GM23338 (cell line): ENCODE measurements at regions not wholly inside any gene's neighbourhood (a gene's known extent, or its start where the extent isn't known, plus 50 kb on each side); places are given as distances from the start of the nearest gene placed in this dataset.

Experiments
- ATAC-seq: fragments of 200-7000 bp; cut with Tn5 transposase; 3 replicates; pipeline ENCODE4 v1.9.1; 2020
- DNase-seq: peaks from one replicate; pipeline ENCODE4 v3.0.0-alpha.2; 2015; ENCODE audit warnings: low spot score
- H2AFZ ChIP-seq: fragments of 200-600 bp; sonication (generic); 2 replicates; pipeline ENCODE4 v1.8.0; 2016; ENCODE audit warnings: antibody characterized with exemption, mild to moderate bottlenecking, moderate library complexity
- H3F3A ChIP-seq: fragments of 200-600 bp; sonication (generic); replicated peaks from 2 replicates; pipeline ENCODE4 v1.8.0; 2017; ENCODE audit warnings: antibody characterized with exemption, mixed run types, low read depth
- H3K27ac ChIP-seq: fragments of 200-600 bp; sonication (generic); 2 replicates; pipeline ENCODE4 v1.6.1; 2016; ENCODE audit warnings: low read depth
- H3K27me3 ChIP-seq: fragments of 200-600 bp; sonication (generic); 2 replicates; pipeline ENCODE4 v1.8.0; 2016; ENCODE audit warnings: mild to moderate bottlenecking, mixed run types, moderate library complexity; ENCODE audit not compliant: insufficient read depth
- H3K36me3 ChIP-seq: fragments of 200-600 bp; sonication (generic); 2 replicates; pipeline ENCODE4 v1.8.0; 2016; ENCODE audit warnings: mild to moderate bottlenecking; ENCODE audit not compliant: insufficient read depth
- H3K4me1 ChIP-seq: fragments of 200-600 bp; sonication (generic); 2 replicates; pipeline ENCODE4 v1.8.0; 2016; ENCODE audit warnings: mild to moderate bottlenecking, moderate library complexity; ENCODE audit not compliant: insufficient read depth
- H3K4me2 ChIP-seq: fragments of 200-600 bp; sonication (generic); 2 replicates; pipeline ENCODE4 v1.7.1; 2017; ENCODE audit warnings: mixed run types
- H3K4me3 ChIP-seq: fragments of 200-600 bp; sonication (generic); 2 replicates; pipeline ENCODE4 v1.6.1; 2016; ENCODE audit warnings: mixed run types
- H3K79me2 ChIP-seq: fragments of 200-600 bp; sonication (generic); replicated peaks from 2 replicates; pipeline ENCODE4 v1.8.0; 2017; ENCODE audit warnings: mild to moderate bottlenecking; ENCODE audit not compliant: insufficient read depth
- H3K9me2 ChIP-seq: fragments of 200-600 bp; sonication (generic); 2 replicates; pipeline ENCODE4 v1.8.0; 2017; ENCODE audit not compliant: insufficient read depth
- H4K20me1 ChIP-seq: fragments of 200-600 bp; sonication (generic); replicated peaks from 2 replicates; pipeline ENCODE4 v1.8.0; 2017; ENCODE audit warnings: mild to moderate bottlenecking; ENCODE audit not compliant: insufficient read depth
- H3K27ac Mint-ChIP-seq: 2 replicates; pipeline ENCODE4 v1.8.0; 2020; ENCODE audit warnings: inconsistent platforms, mild to moderate bottlenecking, moderate library complexity, mixed read lengths
- H3K27me3 Mint-ChIP-seq: 3 replicates; pipeline ENCODE4 v1.8.0; 2022; ENCODE audit warnings: low read depth, mild to moderate bottlenecking, moderate library complexity, mixed read lengths, inconsistent platforms; ENCODE audit not compliant: insufficient read depth, poor library complexity
- H3K36me3 Mint-ChIP-seq: 3 replicates; pipeline ENCODE4 v1.8.0; 2021; ENCODE audit warnings: low read depth, mild to moderate bottlenecking, inconsistent platforms, moderate library complexity, mixed read lengths
- H3K4me1 Mint-ChIP-seq: 3 replicates; pipeline ENCODE4 v1.8.0; 2020; ENCODE audit warnings: mild to moderate bottlenecking, inconsistent platforms, mixed read lengths
- H3K4me3 Mint-ChIP-seq: 3 replicates; pipeline ENCODE4 v1.8.0; 2021; ENCODE audit warnings: moderate library complexity, mild to moderate bottlenecking, inconsistent platforms, mixed read lengths
- H3K9me3 Mint-ChIP-seq: 3 replicates; pipeline ENCODE4 v1.8.0; 2020; ENCODE audit warnings: moderate library complexity, mild to moderate bottlenecking, inconsistent platforms, mixed read lengths
- CREB1 ChIP-seq: fragments of 250-450 bp; sonication (Bioruptor Pico); IDR thresholded peaks from 2 replicates; pipeline ENCODE4 v1.5.0; 2020; ENCODE audit warnings: low read depth, mild to moderate bottlenecking, moderate library complexity
- ETS1 ChIP-seq: IDR thresholded peaks from 2 replicates; pipeline ENCODE4 v1.6.1; 2016; ENCODE audit warnings: antibody characterized with exemption
- EZH2 ChIP-seq: fragments of 200-600 bp; sonication (generic); IDR thresholded peaks from one replicate; pipeline ENCODE4 v1.8.0; 2017; ENCODE audit warnings: antibody characterized with exemption, mild to moderate bottlenecking, low read depth; ENCODE audit not compliant: unreplicated experiment
- EZH2phosphoT487 ChIP-seq: fragments of 200-600 bp; sonication (generic); IDR thresholded peaks from one replicate; pipeline ENCODE4 v1.8.1; 2018; ENCODE audit warnings: antibody characterized with exemption; ENCODE audit not compliant: unreplicated experiment
- JUNB ChIP-seq: IDR thresholded peaks from one replicate; pipeline ENCODE4 v1.6.1; 2016; ENCODE audit warnings: antibody characterized with exemption; ENCODE audit not compliant: unreplicated experiment
- NANOG ChIP-seq: IDR thresholded peaks from 2 replicates; pipeline ENCODE4 v1.6.1; 2016; ENCODE audit warnings: antibody characterized with exemption, borderline replicate concordance
- POLR2AphosphoS5 ChIP-seq: IDR thresholded peaks from 2 replicates; pipeline ENCODE4 v1.6.1; 2016; ENCODE audit warnings: antibody characterized with exemption, low read depth
- STAT1 ChIP-seq: IDR thresholded peaks from one replicate; pipeline ENCODE4 v1.6.1; 2016; ENCODE audit warnings: antibody characterized with exemption; ENCODE audit not compliant: unreplicated experiment
- ZNF114 ChIP-seq: fragments of 250-450 bp; sonication (Bioruptor Pico); IDR thresholded peaks from 2 replicates; pipeline ENCODE4 v1.5.0; 2020; ENCODE audit warnings: mild to moderate bottlenecking, moderate library complexity
- ZNF331 ChIP-seq: fragments of 250-450 bp; sonication (Bioruptor Pico); IDR thresholded peaks from 2 replicates; pipeline ENCODE4 v1.5.0; 2020; ENCODE audit warnings: low read depth, mild to moderate bottlenecking, moderate library complexity
- ZNF462 ChIP-seq: fragments of 250-450 bp; sonication (Bioruptor Pico); IDR thresholded peaks from 2 replicates; pipeline ENCODE4 v1.5.0; 2020; ENCODE audit warnings: mild to moderate bottlenecking, moderate library complexity
- TF ChIP-seq, protein P1 (sequence below), 2 experiments: fragments of 200-600 bp in 1 of 2; sonication (generic) in 1 of 2; conservative IDR thresholded peaks; 2 replicates each; pipeline versions ENCODE4 v1.5.1 to v1.6.1; 2016 to 2017; ENCODE audit warnings: antibody characterized with exemption in 2 of 2, low read depth in 2 of 2, mild to moderate bottlenecking in 2 of 2, moderate library complexity in 1 of 2
- TF ChIP-seq, protein P2 (sequence below): IDR thresholded peaks from one replicate; pipeline ENCODE4 v1.6.1; 2018; ENCODE audit warnings: antibody characterized with exemption; ENCODE audit not compliant: unreplicated experiment

DNA sequence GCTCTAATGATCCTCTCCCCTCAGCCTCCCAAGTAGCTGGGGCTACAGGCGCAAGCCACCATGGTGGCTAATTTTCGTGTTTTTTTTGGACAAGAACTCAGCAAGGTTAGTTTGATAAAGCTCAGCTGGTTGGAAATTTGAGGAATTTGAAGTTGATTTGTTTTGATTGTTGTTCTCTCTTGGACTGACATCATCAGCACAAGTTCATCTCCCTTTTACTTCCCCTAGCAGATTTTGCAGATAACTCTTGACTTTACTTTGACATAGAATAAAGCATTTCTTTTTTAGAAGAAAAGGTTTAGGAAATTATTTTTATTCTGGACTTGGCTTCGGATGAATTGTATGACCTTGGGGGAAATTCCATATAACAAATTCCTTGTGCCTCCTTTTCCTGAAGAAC is 74.9 kb upstream of the DLX2 start:
- no peak overlapping the region for H3K27ac Mint-ChIP-seq
- H4K20me1 ChIP-seq: no peaks in the 10 kb centered on the region
- peaks cover 21% of the 10 kb centered on the region for H3K4me1 ChIP-seq
- H2AFZ ChIP-seq: no peak overlapping the region
- H3K9me3 Mint-ChIP-seq: peaks cover 8% of the 10 kb centered on the region; the same call in 2 of the 3 replicates
- H3K4me3 Mint-ChIP-seq: no peak overlapping the region
- no peaks in the 10 kb centered on the region for H3K9me2 ChIP-seq
- DNase-seq (no peak), ATAC-seq (no peak)
- TF ChIP-seq JUNB (no peak), CREB1 (no peak), POLR2AphosphoS5 (no peak), ZNF331 (CRISPR knock-in tag) (no peak), ETS1 (no peak), STAT1 (no peak), ZNF462 (CRISPR knock-in tag) (no peak), EZH2phosphoT487 (no peak), NANOG (no peak), ZNF114 (CRISPR knock-in tag) (no peak), EZH2 (no peak)
- TF ChIP-seq, protein P1, sequence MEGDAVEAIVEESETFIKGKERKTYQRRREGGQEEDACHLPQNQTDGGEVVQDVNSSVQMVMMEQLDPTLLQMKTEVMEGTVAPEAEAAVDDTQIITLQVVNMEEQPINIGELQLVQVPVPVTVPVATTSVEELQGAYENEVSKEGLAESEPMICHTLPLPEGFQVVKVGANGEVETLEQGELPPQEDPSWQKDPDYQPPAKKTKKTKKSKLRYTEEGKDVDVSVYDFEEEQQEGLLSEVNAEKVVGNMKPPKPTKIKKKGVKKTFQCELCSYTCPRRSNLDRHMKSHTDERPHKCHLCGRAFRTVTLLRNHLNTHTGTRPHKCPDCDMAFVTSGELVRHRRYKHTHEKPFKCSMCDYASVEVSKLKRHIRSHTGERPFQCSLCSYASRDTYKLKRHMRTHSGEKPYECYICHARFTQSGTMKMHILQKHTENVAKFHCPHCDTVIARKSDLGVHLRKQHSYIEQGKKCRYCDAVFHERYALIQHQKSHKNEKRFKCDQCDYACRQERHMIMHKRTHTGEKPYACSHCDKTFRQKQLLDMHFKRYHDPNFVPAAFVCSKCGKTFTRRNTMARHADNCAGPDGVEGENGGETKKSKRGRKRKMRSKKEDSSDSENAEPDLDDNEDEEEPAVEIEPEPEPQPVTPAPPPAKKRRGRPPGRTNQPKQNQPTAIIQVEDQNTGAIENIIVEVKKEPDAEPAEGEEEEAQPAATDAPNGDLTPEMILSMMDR (conservative IDR thresholded peaks at IDR 0.05; ENCODE audit: low read depth in 2 of 2): no peak
- TF ChIP-seq, protein P2, sequence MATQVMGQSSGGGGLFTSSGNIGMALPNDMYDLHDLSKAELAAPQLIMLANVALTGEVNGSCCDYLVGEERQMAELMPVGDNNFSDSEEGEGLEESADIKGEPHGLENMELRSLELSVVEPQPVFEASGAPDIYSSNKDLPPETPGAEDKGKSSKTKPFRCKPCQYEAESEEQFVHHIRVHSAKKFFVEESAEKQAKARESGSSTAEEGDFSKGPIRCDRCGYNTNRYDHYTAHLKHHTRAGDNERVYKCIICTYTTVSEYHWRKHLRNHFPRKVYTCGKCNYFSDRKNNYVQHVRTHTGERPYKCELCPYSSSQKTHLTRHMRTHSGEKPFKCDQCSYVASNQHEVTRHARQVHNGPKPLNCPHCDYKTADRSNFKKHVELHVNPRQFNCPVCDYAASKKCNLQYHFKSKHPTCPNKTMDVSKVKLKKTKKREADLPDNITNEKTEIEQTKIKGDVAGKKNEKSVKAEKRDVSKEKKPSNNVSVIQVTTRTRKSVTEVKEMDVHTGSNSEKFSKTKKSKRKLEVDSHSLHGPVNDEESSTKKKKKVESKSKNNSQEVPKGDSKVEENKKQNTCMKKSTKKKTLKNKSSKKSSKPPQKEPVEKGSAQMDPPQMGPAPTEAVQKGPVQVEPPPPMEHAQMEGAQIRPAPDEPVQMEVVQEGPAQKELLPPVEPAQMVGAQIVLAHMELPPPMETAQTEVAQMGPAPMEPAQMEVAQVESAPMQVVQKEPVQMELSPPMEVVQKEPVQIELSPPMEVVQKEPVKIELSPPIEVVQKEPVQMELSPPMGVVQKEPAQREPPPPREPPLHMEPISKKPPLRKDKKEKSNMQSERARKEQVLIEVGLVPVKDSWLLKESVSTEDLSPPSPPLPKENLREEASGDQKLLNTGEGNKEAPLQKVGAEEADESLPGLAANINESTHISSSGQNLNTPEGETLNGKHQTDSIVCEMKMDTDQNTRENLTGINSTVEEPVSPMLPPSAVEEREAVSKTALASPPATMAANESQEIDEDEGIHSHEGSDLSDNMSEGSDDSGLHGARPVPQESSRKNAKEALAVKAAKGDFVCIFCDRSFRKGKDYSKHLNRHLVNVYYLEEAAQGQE: no peak
- H3K36me3 Mint-ChIP-seq: no peaks in the 10 kb centered on the region
- H3K4me2 ChIP-seq: no peak overlapping the region
- no peaks in the 10 kb centered on the region for H3F3A ChIP-seq
- H3K27me3 Mint-ChIP-seq: peaks cover 22% of the 10 kb centered on the region
- peaks cover 31% of the 10 kb centered on the region for H3K4me1 Mint-ChIP-seq
- H3K36me3 ChIP-seq: no peaks in the 10 kb centered on the region
- H3K4me3 ChIP-seq: no peak overlapping the region
- no peaks in the 10 kb centered on the region for H3K79me2 ChIP-seq
- no peak overlapping the region for H3K27ac ChIP-seq
- peaks cover 10% of the 10 kb centered on the region; the same call in 1 of the 2 replicates for H3K27me3 ChIP-seq
